Gastroesophageal sphincter (tissue), 4 donors: ENCODE measurements at regions not wholly inside any gene's neighbourhood (a gene's known extent, or its start where the extent isn't known, plus 50 kb on each side); places are given as distances from the start of the nearest gene placed in this dataset.
A peak's percentile ranks its signal among the peaks of the same experiment; 100 is the strongest.

Source experiments
- ATAC-seq: fragments of 150-250 bp; one replicate; pipeline ENCODE4 v1.9.1; 2016; ENCODE audit warnings: mild to moderate bottlenecking, moderate library complexity
- H3K27ac ChIP-seq, 4 donors: fragments of 200-600 bp; sonication (generic) in 3 of 4; 1 replicate in 3 of 4; 2 replicates in 1 of 4; pipeline ENCODE4 v1.5.1; 2016 to 2019
- H3K27me3 ChIP-seq: fragments of 200-600 bp; sonication (generic); one replicate; pipeline ENCODE4 v1.5.1; 2019
- H3K36me3 ChIP-seq, 2 donors: fragments of 200-600 bp; sonication (generic); one replicate each; pipeline ENCODE4 v1.5.1; 2019; ENCODE audit warnings: control low read depth in 1 of 2
- H3K4me1 ChIP-seq, 3 donors: fragments of 200-600 bp; sonication (generic); 1 replicate in 2 of 3; 2 replicates in 1 of 3; pipeline ENCODE4 v1.5.1; 2016 to 2019; ENCODE audit warnings: control low read depth in 2 of 3
- H3K4me3 ChIP-seq, 2 donors: fragments of 200-600 bp; sonication (generic); one replicate each; pipeline ENCODE4 v1.5.1; 2019; ENCODE audit warnings: mild to moderate bottlenecking in 1 of 2, moderate library complexity in 1 of 2
- H3K9me3 ChIP-seq, 3 donors: fragments of 200-600 bp; sonication (generic); one replicate each; pipeline ENCODE4 v1.5.1; 2017 to 2019; ENCODE audit warnings: control low read depth in 2 of 3
- EP300 ChIP-seq: sonication (generic); formaldehyde crosslinking; IDR thresholded peaks from one replicate; pipeline ENCODE4 v1.6.1; 2017; ENCODE audit warnings: antibody characterized with exemption, mild to moderate bottlenecking
- POLR2A ChIP-seq, 2 donors: fragments of 450-650 bp; IDR thresholded peaks; one replicate each; pipeline ENCODE4 v1.6.1; 2017; ENCODE audit warnings: antibody characterized with exemption in 2 of 2, mild to moderate bottlenecking in 2 of 2, moderate library complexity in 1 of 2
- POLR2AphosphoS5 ChIP-seq: sonication (generic); formaldehyde crosslinking; IDR thresholded peaks from one replicate; pipeline ENCODE4 v1.6.1; 2017; ENCODE audit warnings: antibody characterized with exemption
- WGBS, 2 donors: methylation state at CpG; one replicate each; pipeline ENCODE4 v1.1.5; 2018; ENCODE audit warnings: low coverage in 1 of 2; 5-methylcytosine and 5-hydroxymethylcytosine counted together
- TF ChIP-seq, protein P1 (sequence below), 4 experiments: fragments of 200-600 bp in 2 of 4; fragments of 450-650 bp in 2 of 4; sonication (generic) in 1 of 4; IDR thresholded peaks; one replicate each; pipeline ENCODE4 v1.5.1; 2017 to 2019; ENCODE audit warnings: antibody characterized with exemption in 4 of 4, mild to moderate bottlenecking in 2 of 4, moderate library complexity in 2 of 4

DNA sequence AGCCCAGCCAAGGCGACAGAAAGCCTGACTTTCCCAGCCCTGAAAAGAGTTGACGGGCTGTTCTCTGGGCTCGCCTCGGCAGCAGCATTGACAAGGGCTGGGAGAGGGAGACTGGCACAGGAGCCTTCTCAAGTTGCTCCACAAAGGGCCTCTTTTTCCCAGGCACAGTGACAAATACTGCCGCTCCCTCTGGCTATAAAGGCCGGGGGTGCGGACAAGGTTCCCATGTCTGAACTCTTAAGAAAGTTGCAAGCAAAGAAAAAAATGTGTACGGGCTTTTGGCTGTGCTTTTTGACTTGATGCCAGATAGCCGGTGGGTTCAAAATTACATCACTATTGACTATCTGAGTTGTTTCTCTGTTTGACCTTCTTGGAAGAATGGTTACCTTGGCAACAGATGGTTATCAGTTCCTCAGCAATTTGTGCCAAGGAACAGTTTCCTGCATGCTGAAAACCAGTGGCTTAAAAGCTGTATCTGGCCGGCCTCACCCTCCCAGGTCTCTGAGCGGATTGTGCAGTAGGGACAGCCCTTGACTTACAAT lies 115.9 kb upstream of the EEPD1 start:
- peak; percentile 79 for ATAC-seq
- TF ChIP-seq, protein P1, sequence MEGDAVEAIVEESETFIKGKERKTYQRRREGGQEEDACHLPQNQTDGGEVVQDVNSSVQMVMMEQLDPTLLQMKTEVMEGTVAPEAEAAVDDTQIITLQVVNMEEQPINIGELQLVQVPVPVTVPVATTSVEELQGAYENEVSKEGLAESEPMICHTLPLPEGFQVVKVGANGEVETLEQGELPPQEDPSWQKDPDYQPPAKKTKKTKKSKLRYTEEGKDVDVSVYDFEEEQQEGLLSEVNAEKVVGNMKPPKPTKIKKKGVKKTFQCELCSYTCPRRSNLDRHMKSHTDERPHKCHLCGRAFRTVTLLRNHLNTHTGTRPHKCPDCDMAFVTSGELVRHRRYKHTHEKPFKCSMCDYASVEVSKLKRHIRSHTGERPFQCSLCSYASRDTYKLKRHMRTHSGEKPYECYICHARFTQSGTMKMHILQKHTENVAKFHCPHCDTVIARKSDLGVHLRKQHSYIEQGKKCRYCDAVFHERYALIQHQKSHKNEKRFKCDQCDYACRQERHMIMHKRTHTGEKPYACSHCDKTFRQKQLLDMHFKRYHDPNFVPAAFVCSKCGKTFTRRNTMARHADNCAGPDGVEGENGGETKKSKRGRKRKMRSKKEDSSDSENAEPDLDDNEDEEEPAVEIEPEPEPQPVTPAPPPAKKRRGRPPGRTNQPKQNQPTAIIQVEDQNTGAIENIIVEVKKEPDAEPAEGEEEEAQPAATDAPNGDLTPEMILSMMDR (IDR thresholded peaks at IDR 0.05): no peak
- TF ChIP-seq POLR2AphosphoS5: peak; percentile 33
- no peak for TF ChIP-seq EP300
- Histone ChIP-seq H3K9me3 (no peaks in the 10 kb centered on the region), H3K4me3 (no peak overlapping the region), H3K27ac (peak overlapping the region in 3 of 4 donors; percentile 59 to 66 (median 61)), H3K4me1 (peaks cover 0 to 41% (median 6%) of the 10 kb centered on the region in 3 donors), H3K27me3 (no peaks in the 10 kb centered on the region), H3K36me3 (no peaks in the 10 kb centered on the region)
- WGBS, 2 donors: 17 to 56% methylated on average over 7 of the region's 11 CpGs

DNA sequence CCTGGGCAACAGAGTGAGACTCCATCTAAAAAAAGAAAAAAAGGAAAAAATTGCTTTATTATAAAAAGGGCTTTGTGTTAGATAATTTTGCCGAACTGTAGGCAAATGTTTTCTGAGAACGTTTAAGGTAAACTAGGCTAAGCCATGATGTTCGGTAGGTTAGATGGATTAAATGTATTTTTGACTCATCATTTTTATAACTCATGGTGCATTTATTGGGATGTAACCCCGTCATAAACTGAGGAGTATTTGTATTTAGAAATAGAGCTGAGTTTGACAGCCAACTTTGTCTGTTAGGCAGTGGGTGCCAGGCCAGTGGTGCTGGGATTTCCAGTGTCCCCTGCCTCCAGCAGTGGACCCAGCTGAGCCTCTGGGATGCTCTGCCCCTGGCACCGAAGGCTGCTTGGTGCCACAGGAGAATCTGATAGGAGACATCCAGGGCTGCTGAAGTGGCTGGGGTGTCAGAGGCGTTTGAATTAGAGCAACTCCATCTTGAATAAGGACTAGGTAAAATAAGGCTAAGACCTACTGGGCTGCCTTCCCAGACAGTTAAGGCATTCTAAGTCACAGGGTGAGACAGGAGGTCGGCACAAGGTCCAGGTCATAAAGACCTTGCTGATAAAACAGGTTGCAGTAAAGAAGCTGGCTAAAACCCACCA lies 114.9 kb upstream of the EEPD1 start:
- Histone ChIP-seq H3K4me1 (peaks cover 0 to 35% (median 6%) of the 10 kb centered on the region in 3 donors), H3K27me3 (no peaks in the 10 kb centered on the region), H3K4me3 (no peak overlapping the region), H3K36me3 (no peaks in the 10 kb centered on the region), H3K27ac (no peak overlapping the region), H3K9me3 (no peaks in the 10 kb centered on the region)
- WGBS, 2 donors: 86 to 91% methylated on average over 5 to 6 of the region's 7 CpGs
- no peak for ATAC-seq
- TF ChIP-seq EP300 (no peak), POLR2AphosphoS5 (no peak), POLR2A (IDR thresholded peaks at IDR 0.05) (no peak)
- TF ChIP-seq, protein P1 (IDR thresholded peaks at IDR 0.05): no peak

DNA sequence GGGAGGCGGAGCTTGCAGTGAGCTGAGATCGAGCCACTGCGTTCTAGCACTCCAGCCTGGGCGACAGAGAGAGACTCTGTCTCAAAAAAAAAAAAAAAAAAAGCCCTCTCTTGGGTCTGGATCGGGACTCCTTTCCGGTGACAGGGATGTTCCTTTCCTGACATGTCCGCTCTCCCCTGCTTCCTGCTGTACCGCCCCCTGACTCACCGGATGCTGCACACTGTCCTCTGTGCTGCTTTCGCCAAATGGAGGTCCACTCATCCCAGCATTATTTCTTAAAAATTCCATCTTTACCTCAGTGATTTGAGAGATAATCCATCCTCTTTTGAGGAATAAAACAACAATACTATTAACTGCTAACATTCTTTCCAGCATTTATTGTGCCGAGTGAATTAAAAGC lies 113.8 kb upstream of the EEPD1 start:
- no peak for ATAC-seq
- H3K9me3 ChIP-seq: no peaks in the 10 kb centered on the region
- 75 to 77% methylated on average over 9 to 11 of the region's 11 CpGs for WGBS, 2 donors
- peaks cover 0 to 38% (median 6%) of the 10 kb centered on the region in 3 donors for H3K4me1 ChIP-seq
- H3K4me3 ChIP-seq: no peak overlapping the region
- H3K27ac ChIP-seq: no peak overlapping the region
- H3K27me3 ChIP-seq: no peaks in the 10 kb centered on the region
- H3K36me3 ChIP-seq: no peaks in the 10 kb centered on the region
- no peak for TF ChIP-seq POLR2A (IDR thresholded peaks at IDR 0.05)
- TF ChIP-seq EP300: no peak
- TF ChIP-seq, protein P1 (IDR thresholded peaks at IDR 0.05): no peak
- TF ChIP-seq POLR2AphosphoS5: no peak

DNA sequence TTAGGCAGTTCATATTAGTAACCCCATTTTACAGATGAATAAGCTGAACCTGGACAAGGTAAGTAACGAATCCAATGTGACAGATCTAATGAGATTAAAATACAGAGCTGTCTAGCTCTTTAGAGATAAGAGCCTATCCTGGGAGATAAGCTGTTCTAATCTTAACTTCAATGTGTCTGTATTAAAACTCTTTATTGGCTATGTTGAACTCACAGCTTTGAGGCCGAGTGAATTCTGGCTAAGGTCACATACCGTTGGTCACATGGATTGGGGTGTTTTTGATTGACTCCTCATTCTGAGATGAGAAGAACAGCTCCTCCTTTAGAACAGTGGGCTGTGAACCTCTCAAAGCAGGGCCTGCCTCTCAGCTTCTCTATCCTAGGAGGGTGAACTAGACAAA lies 113.4 kb upstream of the EEPD1 start:
- Histone ChIP-seq H3K4me3 (no peak overlapping the region), H3K4me1 (peaks cover 0 to 42% (median 6%) of the 10 kb centered on the region in 3 donors), H3K27me3 (no peaks in the 10 kb centered on the region), H3K36me3 (no peaks in the 10 kb centered on the region), H3K27ac (no peak overlapping the region), H3K9me3 (no peaks in the 10 kb centered on the region)
- TF ChIP-seq POLR2AphosphoS5 (no peak), POLR2A (IDR thresholded peaks at IDR 0.05) (no peak), EP300 (no peak)
- TF ChIP-seq, protein P1 (IDR thresholded peaks at IDR 0.05): no peak
- WGBS, 2 donors: 81 to 88% methylated on average over 3 of the region's 3 CpGs
- no peak for ATAC-seq

DNA sequence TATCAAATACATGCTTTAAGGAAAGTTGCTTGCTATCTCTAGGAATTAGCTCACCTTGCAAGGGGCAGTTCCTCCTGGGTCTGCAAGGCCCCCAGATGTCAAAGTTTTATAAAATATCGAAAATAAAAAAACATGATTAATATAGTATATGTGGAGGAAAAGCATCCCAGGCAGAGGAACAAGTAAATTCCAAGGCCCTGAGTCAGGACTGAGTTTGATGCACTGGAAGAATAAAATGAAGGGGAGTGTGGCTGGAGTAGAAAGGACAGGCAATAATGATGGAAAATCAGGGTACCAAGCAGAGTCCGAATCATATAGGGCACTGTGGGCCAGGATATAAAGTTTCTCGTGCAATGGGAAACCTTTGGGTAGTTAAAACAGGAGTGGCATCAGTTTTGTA lies 112.4 kb upstream of the EEPD1 start:
- Histone ChIP-seq H3K36me3 (no peaks in the 10 kb centered on the region), H3K9me3 (no peaks in the 10 kb centered on the region), H3K4me3 (no peak overlapping the region), H3K4me1 (peaks cover 0 to 41% (median 9%) of the 10 kb centered on the region in 3 donors), H3K27ac (no peak overlapping the region), H3K27me3 (no peaks in the 10 kb centered on the region)
- 94% methylated on average over 3 of the region's 3 CpGs for WGBS, 2 donors
- TF ChIP-seq POLR2AphosphoS5: no peak
- no peak for TF ChIP-seq EP300
- TF ChIP-seq, protein P1 (IDR thresholded peaks at IDR 0.05): no peak
- no peak for TF ChIP-seq POLR2A (IDR thresholded peaks at IDR 0.05)
- no peak for ATAC-seq
